Left ventricle myocardium inferior (tissue), 1 donor: ENCODE measurements at regions not wholly inside any gene's neighbourhood (a gene's known extent, or its start where the extent isn't known, plus 50 kb on each side); places are given as distances from the start of the nearest gene placed in this dataset.
A peak's percentile ranks its signal among the peaks of the same experiment; 100 is the strongest.

Source experiments
- DNase-seq: peaks from one replicate; pipeline ENCODE4 v3.0.0-alpha.2; 2020
- H3K27ac ChIP-seq: fragments of 200-600 bp; replicated peaks from 2 replicates; pipeline ENCODE4 v1.8.0; 2021
- H3K27me3 ChIP-seq: fragments of 200-600 bp; 2 replicates; pipeline ENCODE4 v1.8.0; 2021; ENCODE audit warnings: low read depth
- H3K36me3 ChIP-seq: fragments of 200-600 bp; 2 replicates; pipeline ENCODE4 v1.8.0; 2021
- H3K4me1 ChIP-seq: fragments of 200-600 bp; 2 replicates; pipeline ENCODE4 v1.8.0; 2021
- H3K4me3 ChIP-seq: fragments of 200-600 bp; 2 replicates; pipeline ENCODE4 v1.8.0; 2021; ENCODE audit warnings: mild to moderate bottlenecking, moderate library complexity
- H3K9me3 ChIP-seq: fragments of 200-600 bp; replicated peaks from 2 replicates; pipeline ENCODE4 v1.8.0; 2021
- intact Hi-C: fragments of 100-400 bp; cut with micrococcal nuclease; formaldehyde crosslinking; loops from one replicate; pipeline ENCODE4 v1.11.0; 2022
- TF ChIP-seq, protein P1 (sequence below): fragments of 200-600 bp; IDR thresholded peaks from 2 replicates; pipeline ENCODE4 v1.8.0; 2021; ENCODE audit warnings: antibody characterized with exemption, mild to moderate bottlenecking, borderline replicate concordance
- donor health status: DM: no; HTN: yes; CAD: no; lungs with severe emphysema.

GRCh38 chr11:120020981-120021380 is 116.9 kb downstream of the TRIM29 start:
- H3K27me3 ChIP-seq: peaks cover 94% of the 10 kb centered on the region
- TF ChIP-seq, protein P1, sequence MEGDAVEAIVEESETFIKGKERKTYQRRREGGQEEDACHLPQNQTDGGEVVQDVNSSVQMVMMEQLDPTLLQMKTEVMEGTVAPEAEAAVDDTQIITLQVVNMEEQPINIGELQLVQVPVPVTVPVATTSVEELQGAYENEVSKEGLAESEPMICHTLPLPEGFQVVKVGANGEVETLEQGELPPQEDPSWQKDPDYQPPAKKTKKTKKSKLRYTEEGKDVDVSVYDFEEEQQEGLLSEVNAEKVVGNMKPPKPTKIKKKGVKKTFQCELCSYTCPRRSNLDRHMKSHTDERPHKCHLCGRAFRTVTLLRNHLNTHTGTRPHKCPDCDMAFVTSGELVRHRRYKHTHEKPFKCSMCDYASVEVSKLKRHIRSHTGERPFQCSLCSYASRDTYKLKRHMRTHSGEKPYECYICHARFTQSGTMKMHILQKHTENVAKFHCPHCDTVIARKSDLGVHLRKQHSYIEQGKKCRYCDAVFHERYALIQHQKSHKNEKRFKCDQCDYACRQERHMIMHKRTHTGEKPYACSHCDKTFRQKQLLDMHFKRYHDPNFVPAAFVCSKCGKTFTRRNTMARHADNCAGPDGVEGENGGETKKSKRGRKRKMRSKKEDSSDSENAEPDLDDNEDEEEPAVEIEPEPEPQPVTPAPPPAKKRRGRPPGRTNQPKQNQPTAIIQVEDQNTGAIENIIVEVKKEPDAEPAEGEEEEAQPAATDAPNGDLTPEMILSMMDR: no peak
- no peak overlapping the region for H3K4me3 ChIP-seq
- no peaks in the 10 kb centered on the region for H3K4me1 ChIP-seq
- DNase-seq: no peak
- intact Hi-C loops: no loop called here
- H3K9me3 ChIP-seq: no peaks in the 10 kb centered on the region
- no peak overlapping the region for H3K27ac ChIP-seq
- no peaks in the 10 kb centered on the region for H3K36me3 ChIP-seq

DNA sequence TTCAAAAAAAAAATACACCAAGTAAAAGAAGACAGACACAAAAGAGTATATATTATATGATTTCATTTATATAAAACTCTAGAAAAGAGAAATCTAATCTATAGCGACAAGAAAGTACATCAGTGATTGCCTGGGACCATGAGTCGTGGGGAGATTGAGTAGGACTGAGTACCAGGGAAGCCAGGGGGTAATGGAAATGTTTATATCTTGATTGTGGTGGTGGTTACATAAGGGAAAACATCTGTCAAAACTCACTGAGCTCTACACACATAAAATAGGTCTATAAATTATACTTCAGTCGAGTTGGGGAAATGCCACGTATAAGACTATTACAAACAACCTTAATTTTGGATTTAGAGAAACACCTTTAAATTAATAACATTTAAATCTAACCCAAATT is 117.4 kb downstream of the TRIM29 start:
- Histone ChIP-seq H3K4me3 (no peak overlapping the region), H3K9me3 (no peaks in the 10 kb centered on the region), H3K27ac (no peak overlapping the region), H3K27me3 (peaks cover 94% of the 10 kb centered on the region), H3K4me1 (no peaks in the 10 kb centered on the region), H3K36me3 (no peaks in the 10 kb centered on the region)
- DNase-seq: no peak
- intact Hi-C loops: no loop called here
- TF ChIP-seq, protein P1: no peak

DNA sequence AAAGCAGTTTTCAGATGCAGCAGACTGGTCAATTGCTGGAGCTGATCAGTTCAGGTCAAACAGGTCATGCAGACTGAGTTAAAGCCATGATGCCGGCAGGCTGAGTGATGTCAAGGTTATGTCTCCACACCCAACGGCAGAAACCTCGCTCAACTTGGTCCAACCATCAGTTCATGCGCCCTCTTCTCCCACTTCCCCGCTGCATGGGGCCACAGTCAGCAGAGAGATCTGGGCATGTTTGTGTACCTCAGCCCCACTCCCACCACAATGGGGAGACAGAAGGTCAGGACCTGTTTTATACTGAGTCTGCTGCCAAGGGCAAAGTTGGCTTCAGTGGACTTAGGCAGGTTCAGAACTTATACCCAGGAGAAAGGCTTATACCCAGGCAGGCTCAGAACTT is 118.7 kb downstream of the TRIM29 start:
- no peak overlapping the region for H3K4me3 ChIP-seq
- H3K27me3 ChIP-seq: peaks cover 93% of the 10 kb centered on the region
- DNase-seq: no peak
- intact Hi-C loops: no loop called here
- no peaks in the 10 kb centered on the region for H3K36me3 ChIP-seq
- TF ChIP-seq, protein P1: no peak
- no peaks in the 10 kb centered on the region for H3K4me1 ChIP-seq
- no peaks in the 10 kb centered on the region for H3K9me3 ChIP-seq
- H3K27ac ChIP-seq: no peak overlapping the region

- H3K4me1 ChIP-seq: peaks cover 8% of the 10 kb centered on the region
- H3K4me3 ChIP-seq: no peak overlapping the region
- no peak overlapping the region for H3K27ac ChIP-seq
- no peak for DNase-seq
- no peaks in the 10 kb centered on the region for H3K9me3 ChIP-seq
- TF ChIP-seq, protein P1: no peak
- H3K36me3 ChIP-seq: no peaks in the 10 kb centered on the region
- intact Hi-C loops: no loop called here
- H3K27me3 ChIP-seq: peaks cover 93% of the 10 kb centered on the region
Observed at GRCh38 chr11:120017582-120018150, 120.2 kb downstream of the TRIM29 start.

DNA sequence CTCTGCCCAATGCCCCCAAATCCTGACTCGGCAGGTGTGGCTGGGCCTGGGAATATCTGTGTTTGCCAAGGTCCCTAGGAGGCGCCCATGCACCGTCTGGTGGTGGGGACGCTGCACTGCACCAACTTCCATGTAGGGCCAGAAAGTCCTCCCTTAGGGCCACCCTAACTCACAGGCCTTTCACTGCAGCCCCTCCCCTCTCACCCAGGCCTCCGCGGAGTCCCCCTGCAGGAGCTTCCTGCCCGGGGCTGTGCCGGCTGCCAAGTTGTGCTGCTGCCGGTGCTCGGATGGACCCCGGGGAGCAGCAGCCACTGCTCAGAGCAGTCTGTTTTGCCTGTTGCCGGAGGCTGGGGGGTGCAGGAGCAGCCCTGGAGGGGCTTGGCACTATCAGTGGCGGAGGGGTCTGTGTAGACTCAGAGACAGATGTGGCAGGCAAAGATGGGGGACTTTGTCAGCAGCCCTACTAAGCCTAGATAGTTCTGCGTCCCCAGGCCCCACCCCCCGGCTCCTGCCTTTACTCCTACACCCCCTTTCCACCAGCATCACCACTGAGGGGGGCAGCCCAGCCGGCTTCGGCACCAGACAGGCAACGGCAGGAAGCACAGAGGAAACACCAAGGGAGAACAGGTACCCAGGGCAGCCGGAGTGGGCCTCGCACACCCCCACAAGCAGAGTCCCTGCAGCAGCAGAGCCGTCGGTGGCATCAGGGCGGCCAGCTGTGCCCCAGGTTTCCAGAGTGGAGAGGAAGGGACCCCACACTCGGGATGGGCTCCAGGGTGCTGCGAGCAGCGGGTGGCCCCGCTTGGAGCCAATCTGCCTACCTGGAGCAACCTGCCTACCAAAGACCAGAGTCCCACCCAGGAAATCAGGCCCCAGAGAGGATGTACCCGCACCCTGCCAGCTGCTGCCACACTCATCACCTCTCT is 124.3 kb downstream of the TRIM29 start:
- TF ChIP-seq, protein P1: peak; percentile 80
- Histone ChIP-seq H3K4me1 (peaks cover 8% of the 10 kb centered on the region), H3K27ac (no peak overlapping the region), H3K27me3 (peaks cover 91% of the 10 kb centered on the region), H3K9me3 (no peaks in the 10 kb centered on the region), H3K4me3 (no peak overlapping the region), H3K36me3 (no peaks in the 10 kb centered on the region)
- intact Hi-C loops: no loop called here
- peak; percentile 44 for DNase-seq
